B cell (primary cell): ENCODE measurements at regions not wholly inside any gene's neighbourhood (a gene's known extent, or its start where the extent isn't known, plus 50 kb on each side); places are given as distances from the start of the nearest gene placed in this dataset.

Source experiments
- ATAC-seq: fragments of 200-7000 bp; cut with Tn5 transposase; one replicate; pipeline ENCODE4 v1.10.0; 2021; ENCODE audit warnings: low read depth, mild to moderate bottlenecking, moderate number of reproducible peaks, moderate library complexity
- CTCF ChIA-PET: fragments of 350-600 bp; sonication (Branson Sonifier 250); formaldehyde crosslinking; loops from one replicate; lab custom pipeline; 2021; ENCODE audit warnings: antibody characterized with exemption, inconsistent platforms; lab: Charles Lee
- POLR2A ChIA-PET: fragments of 350-600 bp; sonication (Branson Sonifier 250); formaldehyde crosslinking; loops from one replicate; lab custom pipeline; 2021; ENCODE audit warnings: antibody characterized with exemption; lab: Charles Lee
- DNase-seq: peaks from one replicate; pipeline ENCODE4 v3.0.0; 2013
- H2AFZ ChIP-seq: 2 replicates; pipeline ENCODE4 v1.6.1; 2012; ENCODE audit warnings: mild to moderate bottlenecking, low read depth, low read length; ENCODE audit not compliant: insufficient read depth, poor library complexity, severe bottlenecking
- H3K27ac ChIP-seq, 2 donors: 1 replicate in 1 of 2; 2 replicates in 1 of 2; pipeline ENCODE4 v1.5.1; 2012 to 2013; ENCODE audit warnings: low read length in 2 of 2, mild to moderate bottlenecking in 2 of 2, moderate library complexity in 1 of 2
- H3K27me3 ChIP-seq, 4 experiments: fragments of 200-600 bp in 1 of 4; sonication (generic) in 1 of 4; replicated peaks in 1 of 4; 1 replicate in 2 of 4; 2 replicates in 2 of 4; pipeline versions ENCODE4 v1.6.1 to v1.7.0; 2013 to 2016; ENCODE audit warnings: low read length in 3 of 4, mild to moderate bottlenecking in 2 of 4, mixed read lengths in 1 of 4, moderate library complexity in 1 of 4; ENCODE audit not compliant: insufficient read depth in 4 of 4, control insufficient read depth in 3 of 4; ENCODE audit errors: control extremely low read depth in 1 of 4
- H3K36me3 ChIP-seq, 2 experiments: replicated peaks in 1 of 2; 1 replicate in 1 of 2; 2 replicates in 1 of 2; pipeline versions ENCODE4 v1.6.1 to v1.7.1; 2013; ENCODE audit warnings: low read length in 1 of 2; ENCODE audit not compliant: insufficient read depth in 2 of 2, control insufficient read depth in 1 of 2; ENCODE audit errors: control extremely low read depth in 1 of 2, extremely low read depth in 1 of 2
- H3K4me1 ChIP-seq, 2 donors: fragments of 200-600 bp in 1 of 2; sonication (generic) in 1 of 2; 1 replicate in 1 of 2; 2 replicates in 1 of 2; pipeline versions ENCODE4 v1.5.1 to v1.6.1; 2013 to 2017; ENCODE audit warnings: low read length in 2 of 2; ENCODE audit not compliant: control insufficient read depth in 2 of 2, insufficient read depth in 2 of 2
- H3K4me2 ChIP-seq: replicated peaks from 2 replicates; pipeline ENCODE3; 2012; ENCODE audit warnings: mild to moderate bottlenecking, low read depth, low read length; ENCODE audit not compliant: poor library complexity, severe bottlenecking
- H3K4me3 ChIP-seq, 5 experiments: fragments of 200-600 bp in 1 of 5; sonication (generic) in 1 of 5; 1 replicate in 3 of 5; 2 replicates in 2 of 5; pipeline versions ENCODE4 v1.5.1 to v1.7.0; 2011 to 2016; ENCODE audit warnings: low read length in 4 of 5, mild to moderate bottlenecking in 4 of 5, low read depth in 2 of 5, control low read depth in 1 of 5, moderate library complexity in 1 of 5; ENCODE audit not compliant: insufficient read depth in 1 of 5; ENCODE audit errors: control extremely low read depth in 1 of 5, extremely low read depth in 1 of 5
- H3K79me2 ChIP-seq: fragments of 200-600 bp; sonication (generic); one replicate; pipeline ENCODE4 v1.6.0; 2016; ENCODE audit warnings: low read length; ENCODE audit not compliant: control insufficient read depth, insufficient read depth
- H3K9ac ChIP-seq: fragments of 200-600 bp; sonication (generic); 2 replicates; pipeline ENCODE4 v1.6.1; 2017; ENCODE audit warnings: mild to moderate bottlenecking, low read length, moderate library complexity
- H3K9me3 ChIP-seq, 3 donors: one replicate each; pipeline versions ENCODE4 v1.6.1 to v1.7.1; 2013; ENCODE audit warnings: low read length in 2 of 3; ENCODE audit not compliant: control insufficient read depth in 2 of 3, insufficient read depth in 1 of 3; ENCODE audit errors: control extremely low read depth in 1 of 3
- H4K20me1 ChIP-seq: 2 replicates; pipeline ENCODE4 v1.6.0; 2012; ENCODE audit warnings: mild to moderate bottlenecking, low read length; ENCODE audit not compliant: insufficient read depth, control insufficient read depth, poor library complexity, severe bottlenecking
- H3K27ac Mint-ChIP-seq: one replicate; pipeline ENCODE4 v1.8.0; 2021; ENCODE audit warnings: mixed read lengths
- H3K27me3 Mint-ChIP-seq: one replicate; pipeline ENCODE4 v1.8.0; 2021; ENCODE audit warnings: mixed read lengths
- H3K4me1 Mint-ChIP-seq: one replicate; pipeline ENCODE4 v1.8.0; 2021; ENCODE audit warnings: mixed read lengths
- H3K4me3 Mint-ChIP-seq: one replicate; pipeline ENCODE4 v1.8.0; 2021; ENCODE audit warnings: mixed read lengths
- H3K9me3 Mint-ChIP-seq: one replicate; pipeline ENCODE4 v1.8.0; 2022; ENCODE audit warnings: mixed read lengths; ENCODE audit not compliant: insufficient read depth
- EZH2 ChIP-seq: IDR thresholded peaks from 2 replicates; pipeline ENCODE4 v1.6.1; 2012; ENCODE audit warnings: borderline replicate concordance, low read depth, mild to moderate bottlenecking, moderate library complexity, low read length; ENCODE audit not compliant: insufficient read depth, poor library complexity, severe bottlenecking
- WGBS: methylation state at CpG from one replicate; pipeline ENCODE4 v1.1.5; 2013; ENCODE audit warnings: missing lambda C conversion rate; ENCODE audit not compliant: insufficient coverage; 5-methylcytosine and 5-hydroxymethylcytosine counted together
- intact Hi-C: fragments of 100-400 bp; cut with micrococcal nuclease; formaldehyde crosslinking; loops from one replicate; pipeline ENCODE4 v1.10.0; 2022
- TF ChIP-seq, protein P1 (sequence below): fragments of 200-600 bp; IDR thresholded peaks from one replicate; pipeline ENCODE4 v1.8.0; 2022; ENCODE audit warnings: antibody characterized with exemption, mild to moderate bottlenecking

DNA sequence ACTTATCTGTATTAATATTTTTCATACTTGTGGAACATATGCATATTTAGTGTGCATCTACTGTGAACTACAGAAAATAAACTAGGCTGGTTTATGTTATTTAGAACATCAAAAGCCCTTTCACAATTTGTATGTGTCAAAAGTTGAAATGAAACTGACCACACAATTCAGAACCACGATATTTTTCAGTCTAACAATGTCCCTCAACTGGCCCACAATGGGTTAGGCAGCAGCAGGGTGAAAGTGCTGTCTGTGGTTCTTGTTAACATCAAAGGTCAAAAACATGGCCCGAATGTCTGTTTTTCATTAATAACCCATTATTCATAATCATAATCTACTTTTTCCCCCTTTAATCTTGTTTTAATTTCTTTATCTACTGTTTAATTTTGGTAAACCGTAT is 559.9 kb upstream of the ATP2B1 start:
- H2AFZ ChIP-seq: no peak overlapping the region
- no peak for DNase-seq

DNA sequence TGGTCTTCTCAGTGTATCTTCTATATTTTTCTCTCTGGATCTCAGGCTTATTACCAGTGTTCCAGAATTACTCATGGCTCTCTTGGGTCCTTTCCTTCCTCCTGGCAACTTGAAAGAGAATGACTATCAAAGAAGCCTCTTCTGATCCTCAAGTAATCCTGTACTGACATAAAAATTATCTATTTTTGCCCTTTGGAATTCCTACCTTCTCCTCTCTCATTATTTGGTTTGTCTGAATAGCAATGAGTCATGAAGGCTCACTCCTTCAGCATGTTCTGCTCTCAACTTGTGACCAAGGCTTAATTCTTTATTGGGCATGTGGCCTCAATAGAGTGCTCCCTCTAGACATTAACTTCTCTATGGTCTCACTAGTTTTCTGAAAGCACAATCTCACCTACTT is 553.6 kb upstream of the ATP2B1 start:
- Histone ChIP-seq H3K4me3 (no peak overlapping the region), H3K27ac (no peak overlapping the region), H3K27me3 (no peaks in the 10 kb centered on the region), H3K4me1 (no peaks in the 10 kb centered on the region), H3K79me2 (no peaks in the 10 kb centered on the region), H2AFZ (no peak overlapping the region), H3K9me3 (no peaks in the 10 kb centered on the region), H3K36me3 (no peaks in the 10 kb centered on the region), H3K9ac (no peak overlapping the region), H3K4me2 (no peak overlapping the region), H4K20me1 (no peaks in the 10 kb centered on the region)
- no peak overlapping the region for H3K27ac Mint-ChIP-seq
- CTCF ChIA-PET: no interaction called here
- POLR2A ChIA-PET: no interaction called here
- H3K4me1 Mint-ChIP-seq: no peaks in the 10 kb centered on the region
- no peaks in the 10 kb centered on the region for H3K27me3 Mint-ChIP-seq
- TF ChIP-seq, protein P1, sequence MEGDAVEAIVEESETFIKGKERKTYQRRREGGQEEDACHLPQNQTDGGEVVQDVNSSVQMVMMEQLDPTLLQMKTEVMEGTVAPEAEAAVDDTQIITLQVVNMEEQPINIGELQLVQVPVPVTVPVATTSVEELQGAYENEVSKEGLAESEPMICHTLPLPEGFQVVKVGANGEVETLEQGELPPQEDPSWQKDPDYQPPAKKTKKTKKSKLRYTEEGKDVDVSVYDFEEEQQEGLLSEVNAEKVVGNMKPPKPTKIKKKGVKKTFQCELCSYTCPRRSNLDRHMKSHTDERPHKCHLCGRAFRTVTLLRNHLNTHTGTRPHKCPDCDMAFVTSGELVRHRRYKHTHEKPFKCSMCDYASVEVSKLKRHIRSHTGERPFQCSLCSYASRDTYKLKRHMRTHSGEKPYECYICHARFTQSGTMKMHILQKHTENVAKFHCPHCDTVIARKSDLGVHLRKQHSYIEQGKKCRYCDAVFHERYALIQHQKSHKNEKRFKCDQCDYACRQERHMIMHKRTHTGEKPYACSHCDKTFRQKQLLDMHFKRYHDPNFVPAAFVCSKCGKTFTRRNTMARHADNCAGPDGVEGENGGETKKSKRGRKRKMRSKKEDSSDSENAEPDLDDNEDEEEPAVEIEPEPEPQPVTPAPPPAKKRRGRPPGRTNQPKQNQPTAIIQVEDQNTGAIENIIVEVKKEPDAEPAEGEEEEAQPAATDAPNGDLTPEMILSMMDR: no peak
- TF ChIP-seq EZH2: no peak
- intact Hi-C loops: no loop called here
- no peaks in the 10 kb centered on the region for H3K9me3 Mint-ChIP-seq
- DNase-seq (no peak), ATAC-seq (no peak)
- H3K4me3 Mint-ChIP-seq: no peak overlapping the region

More for the DNA sequence above, 559.9 kb upstream of the ATP2B1 start:
- H3K36me3 ChIP-seq: no peaks in the 10 kb centered on the region
- WGBS: no CpG with 5 or more reads among the region's 3 CpGs
- Mint-ChIP-seq H3K4me1 (no peaks in the 10 kb centered on the region), H3K27me3 (no peaks in the 10 kb centered on the region), H3K4me3 (no peak overlapping the region), H3K9me3 (no peaks in the 10 kb centered on the region), H3K27ac (no peak overlapping the region)
- ATAC-seq: no peak
- no peaks in the 10 kb centered on the region for H3K9me3 ChIP-seq
- H3K4me3 ChIP-seq: no peak overlapping the region
- no peaks in the 10 kb centered on the region for H3K27me3 ChIP-seq
- no peak overlapping the region for H3K4me2 ChIP-seq
- intact Hi-C loops: no loop called here
- H4K20me1 ChIP-seq: no peaks in the 10 kb centered on the region
- no peak for TF ChIP-seq EZH2
- TF ChIP-seq, protein P1: no peak
- CTCF ChIA-PET: no interaction called here
- H3K4me1 ChIP-seq: no peaks in the 10 kb centered on the region
- H3K9ac ChIP-seq: no peak overlapping the region
- POLR2A ChIA-PET: no interaction called here
- H3K27ac ChIP-seq: no peak overlapping the region
- no peaks in the 10 kb centered on the region for H3K79me2 ChIP-seq
